Right atrium auricular region (tissue), 2 donors: ENCODE measurements at regions not wholly inside any gene's neighbourhood (a gene's known extent, or its start where the extent isn't known, plus 50 kb on each side); places are given as distances from the start of the nearest gene placed in this dataset.

ENCODE experiments used
- DNase-seq: peaks from one replicate; pipeline ENCODE4 v3.0.0-alpha.2; 2019; ENCODE audit warnings: low spot score
- H3K27ac ChIP-seq, 2 donors: fragments of 200-600 bp; sonication (generic); 1 replicate in 1 of 2; 2 replicates in 1 of 2; pipeline ENCODE4 v1.5.1; 2016 to 2019
- H3K27me3 ChIP-seq, 2 donors: fragments of 200-600 bp; sonication (generic); one replicate each; pipeline versions ENCODE4 v1.5.1 to v1.6.0; 2017 to 2019
- H3K36me3 ChIP-seq: fragments of 200-600 bp; sonication (generic); one replicate; pipeline ENCODE4 v1.5.1; 2016
- H3K4me1 ChIP-seq, 2 donors: fragments of 200-600 bp; sonication (generic); one replicate each; pipeline versions ENCODE4 v1.5.1 to v1.6.0; 2017 to 2019
- H3K4me3 ChIP-seq, 2 donors: fragments of 200-600 bp; sonication (generic); 1 replicate in 1 of 2; 2 replicates in 1 of 2; pipeline ENCODE4 v1.5.1; 2017 to 2019; ENCODE audit warnings: mild to moderate bottlenecking in 1 of 2, moderate library complexity in 1 of 2
- H3K9me3 ChIP-seq, 2 donors: fragments of 200-600 bp; sonication (generic); one replicate each; pipeline ENCODE4 v1.5.1; 2019
- CTCF ChIP-seq, 2 donors: fragments of 200-600 bp; sonication (generic); IDR thresholded peaks; one replicate each; pipeline ENCODE4 v1.5.1; 2019; ENCODE audit warnings: antibody characterized with exemption in 2 of 2

GRCh38 chr10:130438861-130439260 lies 302.7 kb downstream of the GLRX3 start:
- peak; percentile 38 for DNase-seq
- H3K9me3 ChIP-seq = no peaks in the 10 kb centered on the region
- H3K36me3 ChIP-seq = no peaks in the 10 kb centered on the region
- H3K4me3 ChIP-seq = no peak overlapping the region
- H3K4me1 ChIP-seq = no peaks in the 10 kb centered on the region
- no peak overlapping the region for H3K27ac ChIP-seq
- no peaks in the 10 kb centered on the region for H3K27me3 ChIP-seq
- TF ChIP-seq CTCF (IDR thresholded peaks at IDR 0.05) = no peak

DNA sequence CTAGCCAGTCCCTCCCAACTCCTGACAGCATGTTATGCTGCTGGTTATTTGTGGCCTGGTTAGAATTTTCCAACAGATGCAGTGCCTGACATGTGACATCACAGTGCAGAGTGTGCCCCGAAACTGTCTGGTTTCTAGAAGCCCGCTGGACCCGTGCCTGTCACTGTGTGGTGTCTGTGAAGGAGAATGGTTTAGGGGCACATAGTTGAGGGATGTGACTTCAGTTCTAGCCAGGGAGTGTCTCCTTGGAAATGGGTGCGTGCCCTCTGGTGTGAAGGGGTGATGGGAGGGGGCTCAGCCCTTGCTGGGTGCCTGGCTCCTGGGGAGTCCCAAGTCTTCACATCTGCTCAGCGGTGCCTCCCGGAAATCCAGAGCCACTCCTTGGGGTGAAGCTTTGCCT lies 303.6 kb downstream of the GLRX3 start:
- no peaks in the 10 kb centered on the region for H3K4me1 ChIP-seq
- no peaks in the 10 kb centered on the region for H3K9me3 ChIP-seq
- no peak overlapping the region for H3K27ac ChIP-seq
- no peak for TF ChIP-seq CTCF (IDR thresholded peaks at IDR 0.05)
- H3K27me3 ChIP-seq = no peaks in the 10 kb centered on the region
- H3K4me3 ChIP-seq = no peak overlapping the region
- peak; percentile 48 for DNase-seq
- no peaks in the 10 kb centered on the region for H3K36me3 ChIP-seq

- Histone ChIP-seq H3K4me1 (no peaks in the 10 kb centered on the region), H3K27ac (no peak overlapping the region), H3K4me3 (no peak overlapping the region), H3K9me3 (no peaks in the 10 kb centered on the region), H3K36me3 (no peaks in the 10 kb centered on the region), H3K27me3 (no peaks in the 10 kb centered on the region)
- peak; percentile 26 for DNase-seq
- TF ChIP-seq CTCF (IDR thresholded peaks at IDR 0.05) = no peak
These were observed 304.3 kb downstream of the GLRX3 start for GRCh38 chr10:130440494-130440893.

GRCh38 chr10:130440971-130441370 lies 304.8 kb downstream of the GLRX3 start:
- TF ChIP-seq CTCF (IDR thresholded peaks at IDR 0.05) = no peak
- Histone ChIP-seq H3K27me3 (no peaks in the 10 kb centered on the region), H3K27ac (no peak overlapping the region), H3K4me3 (no peak overlapping the region), H3K9me3 (no peaks in the 10 kb centered on the region), H3K36me3 (no peaks in the 10 kb centered on the region), H3K4me1 (no peaks in the 10 kb centered on the region)
- DNase-seq = peak; percentile 7

DNA sequence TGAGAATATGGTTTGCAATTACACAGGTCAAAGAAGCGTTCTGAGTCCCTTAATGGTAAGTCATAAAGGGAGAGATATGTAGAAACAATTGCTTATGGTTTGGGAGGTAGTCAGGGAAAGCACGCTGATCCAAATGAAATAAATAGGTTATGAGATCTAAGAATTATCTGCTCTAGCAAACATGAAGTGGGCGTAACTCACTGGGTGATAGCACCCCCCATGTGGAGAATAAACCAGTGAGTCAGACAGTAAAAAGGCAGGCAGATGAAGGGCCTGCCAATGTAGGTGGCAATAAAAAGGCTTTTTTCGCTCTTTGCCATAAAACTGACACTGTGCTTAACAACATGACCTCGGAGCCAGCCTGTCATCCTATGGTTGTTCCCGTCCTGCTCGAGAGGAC lies 306.9 kb downstream of the GLRX3 start:
- no peaks in the 10 kb centered on the region for H3K4me1 ChIP-seq
- H3K27ac ChIP-seq = no peak overlapping the region
- TF ChIP-seq CTCF (IDR thresholded peaks at IDR 0.05) = no peak
- no peak for DNase-seq
- no peaks in the 10 kb centered on the region for H3K27me3 ChIP-seq
- no peaks in the 10 kb centered on the region for H3K36me3 ChIP-seq
- no peak overlapping the region for H3K4me3 ChIP-seq
- no peaks in the 10 kb centered on the region for H3K9me3 ChIP-seq

DNA sequence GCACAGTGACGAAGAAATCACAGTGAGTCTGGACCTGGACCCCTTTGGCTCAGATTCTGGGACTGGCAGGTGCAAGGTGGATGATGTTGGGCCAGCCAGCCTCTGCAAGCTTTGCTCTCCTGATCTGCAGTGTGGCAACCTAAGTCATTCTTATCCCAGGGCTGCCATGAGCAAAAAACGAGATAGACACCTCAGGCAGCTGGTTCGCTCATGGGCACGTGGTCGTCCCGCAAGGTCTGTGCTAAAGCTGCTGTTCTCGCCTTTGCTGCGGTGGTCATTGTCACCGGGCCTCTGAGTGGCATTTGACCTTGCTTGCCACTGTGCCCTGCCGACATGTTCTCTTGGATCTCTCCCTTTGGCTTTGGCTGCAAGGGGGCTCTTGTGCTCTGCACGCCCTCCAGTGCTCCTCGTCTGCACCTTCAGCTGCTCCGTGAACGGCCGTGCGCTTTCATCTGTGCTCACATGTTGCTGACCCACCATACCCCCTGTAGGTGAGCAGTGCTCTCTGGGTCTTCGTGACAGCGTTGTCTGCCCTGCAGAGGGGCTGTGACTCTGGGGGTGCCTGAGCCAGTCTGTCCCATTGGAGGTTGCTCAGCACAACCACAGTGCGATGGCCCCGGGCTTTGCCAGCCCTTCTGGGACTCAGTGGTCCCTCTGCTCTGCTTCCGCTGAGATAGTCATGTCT lies 317.0 kb downstream of the GLRX3 start:
- Histone ChIP-seq H3K9me3 (no peaks in the 10 kb centered on the region), H3K27ac (no peak overlapping the region), H3K4me1 (no peaks in the 10 kb centered on the region), H3K27me3 (no peaks in the 10 kb centered on the region), H3K36me3 (no peaks in the 10 kb centered on the region), H3K4me3 (no peak overlapping the region)
- DNase-seq = peak; percentile 56
- no peak for TF ChIP-seq CTCF (IDR thresholded peaks at IDR 0.05)
